MCF 10A (cell line): ENCODE measurements at regions not wholly inside any gene's neighbourhood (a gene's known extent, or its start where the extent isn't known, plus 50 kb on each side); places are given as distances from the start of the nearest gene placed in this dataset.

Experiments
- BruUV-seq: library from RNA; stranded (reverse); fragments of 400-500 nt; replicated peaks from 2 replicates; lab custom pipeline; 2021; lab: Mats Ljungman, UMichigan
- CTCF ChIA-PET: fragments of 300-600 bp; sonication (Branson Sonifier 250); formaldehyde crosslinking; extraction: SDS; loops from one replicate; lab custom pipeline; 2021; ENCODE audit warnings: antibody characterized with exemption, inconsistent platforms; lab: Yijun Ruan, JAX
- POLR2A ChIA-PET: fragments of 300-600, 350-650 bp; sonication (Branson Sonifier 250); formaldehyde crosslinking; extraction: SDS; loops from one replicate; lab custom pipeline; 2020; ENCODE audit warnings: antibody characterized with exemption, inconsistent platforms; lab: Yijun Ruan, JAX
- DNase-seq: peaks from one replicate; pipeline ENCODE4 v3.0.0-alpha.2; 2018; ENCODE audit not compliant: unreplicated experiment
- H3K27ac Mint-ChIP-seq: one replicate; pipeline ENCODE4 v1.8.0; 2022; ENCODE audit warnings: mild to moderate bottlenecking, low read depth, mixed read lengths; ENCODE audit not compliant: unreplicated experiment
- H3K27me3 Mint-ChIP-seq: one replicate; pipeline ENCODE4 v1.8.0; 2022; ENCODE audit warnings: mixed read lengths; ENCODE audit not compliant: insufficient read depth, unreplicated experiment
- H3K36me3 Mint-ChIP-seq: one replicate; pipeline ENCODE4 v1.8.0; 2022; ENCODE audit warnings: mild to moderate bottlenecking, moderate library complexity, mixed read lengths; ENCODE audit not compliant: insufficient read depth, unreplicated experiment
- H3K4me1 Mint-ChIP-seq: one replicate; pipeline ENCODE4 v1.8.0; 2022; ENCODE audit warnings: mixed read lengths; ENCODE audit not compliant: insufficient read depth, unreplicated experiment
- H3K4me3 Mint-ChIP-seq: one replicate; pipeline ENCODE4 v1.8.0; 2022; ENCODE audit warnings: mild to moderate bottlenecking, moderate library complexity, mixed read lengths; ENCODE audit not compliant: unreplicated experiment
- H3K9me3 Mint-ChIP-seq: one replicate; pipeline ENCODE4 v1.8.0; 2022; ENCODE audit warnings: mixed read lengths; ENCODE audit not compliant: unreplicated experiment
- intact Hi-C: fragments of 100-400 bp; cut with micrococcal nuclease; formaldehyde crosslinking; loops from 2 replicates; pipeline ENCODE4 v1.14.1; 2022
- TF ChIP-seq, protein P1 (sequence below): fragments of 200-600 bp; IDR thresholded peaks from one replicate; pipeline ENCODE4 v1.8.0; 2022; ENCODE audit warnings: antibody characterized with exemption, mild to moderate bottlenecking; ENCODE audit not compliant: unreplicated experiment

DNA sequence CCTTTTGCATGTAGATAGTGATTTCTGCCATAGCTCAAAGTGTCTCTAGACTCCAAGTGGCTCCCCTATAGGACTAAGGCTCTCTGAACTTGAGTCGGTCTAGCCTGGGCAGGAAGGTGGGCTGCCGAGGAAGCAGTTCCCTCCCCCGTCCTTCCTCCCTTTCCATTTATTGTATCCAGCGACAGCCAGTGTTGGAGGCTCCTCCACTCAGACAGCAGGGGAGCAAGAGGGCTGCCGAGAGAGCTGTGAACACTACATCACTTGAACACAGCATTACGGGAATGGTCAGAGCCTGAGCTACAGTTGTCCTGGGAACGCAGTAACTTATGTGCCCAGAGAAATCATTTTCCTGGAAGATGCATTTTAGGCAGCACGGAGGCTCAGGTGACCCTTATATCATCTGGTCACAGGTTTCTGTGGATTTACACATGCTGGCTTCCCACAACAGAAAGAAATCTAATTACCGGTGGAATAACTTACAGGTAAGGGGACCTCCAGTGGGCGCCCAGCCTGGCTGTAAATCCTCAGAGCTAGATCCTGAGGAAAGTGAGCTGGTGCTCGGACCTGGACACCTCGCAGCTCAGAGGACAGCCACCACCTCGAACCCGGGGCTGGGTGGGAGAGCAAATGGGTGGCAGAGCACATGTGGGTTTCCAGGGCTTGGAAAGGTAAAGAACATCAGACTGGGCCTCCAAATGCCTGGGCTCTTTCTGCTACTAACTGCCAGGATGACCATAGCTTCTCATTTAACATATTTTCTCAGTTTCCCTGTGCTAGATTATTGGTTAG, 197.1 kb downstream of the UACA start:
- Mint-ChIP-seq H3K9me3 (no peaks in the 10 kb centered on the region), H3K27me3 (no peaks in the 10 kb centered on the region), H3K36me3 (peaks cover 4% of the 10 kb centered on the region), H3K4me1 (peaks cover 16% of the 10 kb centered on the region), H3K27ac (no peak overlapping the region), H3K4me3 (no peak overlapping the region)
- POLR2A ChIA-PET: interaction anchor here (0.5 kb wide), 1 partner anchor 1217 kb away, joined by 3 read pairs; no protein-coding TSS in a partner anchor
- BruUV-seq: no TSS peak
- CTCF ChIA-PET: interaction anchor here (0.6 to 0.7 kb wide), 2 partner anchors 15 kb away, joined by 3 read pairs; no protein-coding TSS in a partner anchor
- DNase-seq: no peak
- TF ChIP-seq, protein P1, sequence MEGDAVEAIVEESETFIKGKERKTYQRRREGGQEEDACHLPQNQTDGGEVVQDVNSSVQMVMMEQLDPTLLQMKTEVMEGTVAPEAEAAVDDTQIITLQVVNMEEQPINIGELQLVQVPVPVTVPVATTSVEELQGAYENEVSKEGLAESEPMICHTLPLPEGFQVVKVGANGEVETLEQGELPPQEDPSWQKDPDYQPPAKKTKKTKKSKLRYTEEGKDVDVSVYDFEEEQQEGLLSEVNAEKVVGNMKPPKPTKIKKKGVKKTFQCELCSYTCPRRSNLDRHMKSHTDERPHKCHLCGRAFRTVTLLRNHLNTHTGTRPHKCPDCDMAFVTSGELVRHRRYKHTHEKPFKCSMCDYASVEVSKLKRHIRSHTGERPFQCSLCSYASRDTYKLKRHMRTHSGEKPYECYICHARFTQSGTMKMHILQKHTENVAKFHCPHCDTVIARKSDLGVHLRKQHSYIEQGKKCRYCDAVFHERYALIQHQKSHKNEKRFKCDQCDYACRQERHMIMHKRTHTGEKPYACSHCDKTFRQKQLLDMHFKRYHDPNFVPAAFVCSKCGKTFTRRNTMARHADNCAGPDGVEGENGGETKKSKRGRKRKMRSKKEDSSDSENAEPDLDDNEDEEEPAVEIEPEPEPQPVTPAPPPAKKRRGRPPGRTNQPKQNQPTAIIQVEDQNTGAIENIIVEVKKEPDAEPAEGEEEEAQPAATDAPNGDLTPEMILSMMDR: no peak
- intact Hi-C loops: loop anchor here (5.0 kb wide), 2 partner anchors 71 to 246 kb away; no protein-coding TSS in a partner anchor

DNA sequence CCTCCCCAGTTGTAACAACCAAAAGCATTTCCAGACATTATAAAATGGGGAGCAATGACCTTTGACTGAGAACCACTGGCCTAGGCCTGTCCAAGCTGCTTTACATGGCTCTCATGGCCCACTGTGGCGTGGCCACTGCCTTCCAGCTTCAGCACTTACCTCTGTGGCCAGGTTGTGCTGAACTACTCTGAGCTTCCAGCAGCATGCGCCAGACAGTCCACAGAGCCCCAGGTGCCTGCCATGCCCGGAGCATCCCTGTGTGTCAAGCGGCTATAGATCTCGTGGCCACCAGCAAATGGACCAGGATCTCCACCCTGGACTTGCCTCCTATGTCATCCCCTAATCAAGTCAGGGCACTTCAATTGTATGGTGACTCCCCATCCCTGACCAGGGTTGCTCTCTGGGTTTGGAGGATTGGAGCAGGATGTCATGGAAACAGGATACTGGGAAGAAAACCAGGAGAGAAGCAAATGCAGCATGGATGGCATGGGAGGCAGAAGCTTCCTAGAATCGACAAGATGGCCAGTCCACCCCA, 199.7 kb downstream of the UACA start:
- CTCF ChIA-PET: interaction anchor here (0.5 to 1.0 kb wide), 3 partner anchors 107 to 1105 kb away, joined by 3 read pairs; no protein-coding TSS in a partner anchor
- Mint-ChIP-seq H3K4me3 (no peak overlapping the region), H3K4me1 (peaks cover 2% of the 10 kb centered on the region), H3K27me3 (no peaks in the 10 kb centered on the region), H3K36me3 (no peaks in the 10 kb centered on the region), H3K27ac (no peak overlapping the region), H3K9me3 (no peaks in the 10 kb centered on the region)
- DNase-seq: no peak
- TF ChIP-seq, protein P1: no peak
- intact Hi-C loops: no loop called here
- POLR2A ChIA-PET: interaction anchor here (1.6 kb wide), 1 partner anchor 37 kb away, joined by 4 read pairs; no protein-coding TSS in a partner anchor
- BruUV-seq: no TSS peak

DNA sequence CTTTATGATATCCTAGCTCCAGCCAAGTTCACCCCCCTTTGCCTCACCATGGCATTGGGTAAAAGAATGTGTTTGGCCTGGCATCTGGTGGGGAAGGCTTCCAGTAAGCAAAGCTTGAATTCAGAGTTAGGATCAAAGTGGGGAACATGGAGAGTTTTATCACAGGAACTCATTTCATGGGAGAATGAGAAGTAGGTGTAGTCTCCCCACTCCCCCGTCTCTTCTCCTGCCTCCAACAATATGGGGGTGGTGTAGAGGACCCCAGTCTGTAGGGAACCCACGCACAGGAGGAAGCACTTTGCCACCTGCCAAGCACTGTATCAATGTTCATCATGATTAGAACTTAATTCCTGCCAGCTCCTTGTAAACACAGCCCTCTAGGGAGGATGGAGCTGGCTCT, 200.5 kb downstream of the UACA start:
- CTCF ChIA-PET: interaction anchor here (0.5 to 0.6 kb wide), 3 partner anchors 107 to 1104 kb away, joined by 3 to 4 read pairs (median 3); no protein-coding TSS in a partner anchor
- no peak overlapping the region for H3K27ac Mint-ChIP-seq
- H3K9me3 Mint-ChIP-seq: no peaks in the 10 kb centered on the region
- POLR2A ChIA-PET: interaction anchor here (1.6 kb wide), 1 partner anchor 36 kb away, joined by 4 read pairs; no protein-coding TSS in a partner anchor
- no peaks in the 10 kb centered on the region for H3K4me1 Mint-ChIP-seq
- no TSS peak for BruUV-seq
- no peak overlapping the region for H3K4me3 Mint-ChIP-seq
- TF ChIP-seq, protein P1: no peak
- intact Hi-C loops: no loop called here
- H3K36me3 Mint-ChIP-seq: no peaks in the 10 kb centered on the region
- no peak for DNase-seq
- H3K27me3 Mint-ChIP-seq: no peaks in the 10 kb centered on the region

DNA sequence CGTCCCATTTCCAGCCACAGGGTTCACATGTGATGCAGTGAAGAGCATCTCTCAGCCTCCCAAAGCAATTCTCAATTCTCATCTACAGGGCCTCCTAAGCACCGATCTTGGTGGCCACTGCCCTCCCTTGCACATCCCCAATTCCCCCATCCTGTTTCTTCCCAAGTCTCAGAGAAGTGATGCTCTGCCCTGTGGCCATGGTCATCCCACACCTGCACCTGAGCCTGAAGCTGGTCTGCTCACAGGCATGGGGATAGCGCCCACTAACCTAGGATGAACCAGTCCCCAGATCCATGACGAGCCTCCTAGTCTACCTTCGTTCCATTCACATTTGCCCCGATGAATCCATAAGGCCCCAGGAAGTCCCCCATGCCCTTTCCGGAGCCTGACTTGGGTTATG, 201.5 kb downstream of the UACA start:
- Mint-ChIP-seq H3K27me3 (no peaks in the 10 kb centered on the region), H3K9me3 (no peaks in the 10 kb centered on the region), H3K4me1 (no peaks in the 10 kb centered on the region), H3K36me3 (no peaks in the 10 kb centered on the region), H3K4me3 (no peak overlapping the region), H3K27ac (no peak overlapping the region)
- TF ChIP-seq, protein P1: no peak
- no peak for DNase-seq
- BruUV-seq: no TSS peak
- ChIA-PET POLR2A (interaction anchor here (1.0 to 1.2 kb wide), 2 partner anchors 9 to 14 kb away, joined by 4 to 5 read pairs; no protein-coding TSS in a partner anchor), CTCF (interaction anchor here (0.7 kb wide), 1 partner anchor 1087 kb away, joined by 3 read pairs; no protein-coding TSS in a partner anchor)
- intact Hi-C loops: no loop called here
